ENCODE measurements at regions not wholly inside any gene's neighbourhood (a gene's known extent, or its start where the extent isn't known, plus 50 kb on each side); places are given as distances from the start of the nearest gene placed in this dataset.

DNA sequence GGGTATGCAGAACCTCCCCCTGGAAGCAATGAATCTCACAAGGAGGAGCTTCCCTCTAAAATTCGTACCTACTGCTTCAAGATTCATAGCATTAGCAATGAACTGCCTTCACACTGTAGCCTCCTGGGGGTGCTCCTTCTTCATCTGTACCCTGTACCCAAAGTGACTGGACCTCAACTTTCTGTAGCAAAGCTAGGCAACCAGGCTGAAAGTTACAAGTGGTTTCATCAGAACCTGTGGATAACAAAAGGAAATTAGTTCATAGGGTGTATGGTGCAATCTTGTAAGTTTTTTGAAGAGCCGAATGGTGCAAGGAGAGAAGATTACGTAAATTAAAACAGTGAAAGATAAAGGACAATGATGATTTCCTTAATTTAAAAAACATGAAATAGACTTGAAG lies 1541.7 kb upstream of the FLRT2 start:
- Histone ChIP-seq H3K79me2 (ENCODE audit: insufficient read depth, low read length) (no peaks in the 10 kb centered on the region), H4K20me1 (ENCODE audit: insufficient read depth, low read length) (no peaks in the 10 kb centered on the region), H3K27me3 (ENCODE audit: insufficient read depth, low read length) (no peaks in the 10 kb centered on the region), H3K9ac (ENCODE audit: low read length) (no peak overlapping the region), H3K27ac (ENCODE audit: low read depth, low read length, poor library complexity, severe bottlenecking) (no peak overlapping the region), H3K4me2 (ENCODE audit: low read length) (no peak overlapping the region), H2AFZ (ENCODE audit: low read length) (no peak overlapping the region), H3K4me1 (ENCODE audit: insufficient read depth, low read length, severe bottlenecking) (no peaks in the 10 kb centered on the region), H3K36me3 (ENCODE audit: insufficient read depth, low read length) (no peaks in the 10 kb centered on the region), H3F3A (ENCODE audit: insufficient read depth, low read length) (no peaks in the 10 kb centered on the region), H3K4me3 (ENCODE audit: low read depth, low read length, poor library complexity, severe bottlenecking) (no peak overlapping the region), H3K9me3 (ENCODE audit: low read length) (no peaks in the 10 kb centered on the region), H3K9me2 (ENCODE audit: low read depth, low read length) (no peaks in the 10 kb centered on the region)
- no peak for TF ChIP-seq EZH2 (IDR thresholded peaks at IDR 0.05; ENCODE audit: borderline replicate concordance, low read length)

DNA sequence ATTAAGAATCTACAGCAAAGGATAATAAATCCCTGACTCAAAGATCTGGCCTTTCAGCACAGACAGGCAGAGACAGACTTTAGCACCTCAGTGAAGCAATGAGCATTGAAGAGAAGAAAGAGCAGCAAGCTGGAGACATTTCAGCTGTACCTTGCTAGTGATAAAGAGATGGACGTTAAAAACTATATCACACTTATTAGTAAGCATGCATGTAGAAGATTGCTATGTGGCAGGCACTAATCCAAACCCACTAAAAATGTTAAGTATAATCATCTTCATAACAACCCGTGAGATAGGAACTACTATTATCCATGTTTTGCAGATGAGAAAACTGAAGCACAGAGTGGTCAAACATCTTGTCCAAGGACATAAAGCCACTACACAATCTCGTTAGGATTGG lies 1538.3 kb upstream of the FLRT2 start:
- H3K4me2 ChIP-seq (ENCODE audit: low read length) = no peak overlapping the region
- H3K4me3 ChIP-seq (ENCODE audit: low read depth, low read length, poor library complexity, severe bottlenecking) = no peak overlapping the region
- no peaks in the 10 kb centered on the region for H3K79me2 ChIP-seq (ENCODE audit: insufficient read depth, low read length)
- H3K9ac ChIP-seq (ENCODE audit: low read length) = no peak overlapping the region
- H3K27ac ChIP-seq (ENCODE audit: low read depth, low read length, poor library complexity, severe bottlenecking) = no peak overlapping the region
- H3K4me1 ChIP-seq (ENCODE audit: insufficient read depth, low read length, severe bottlenecking) = no peaks in the 10 kb centered on the region
- no peaks in the 10 kb centered on the region for H3K36me3 ChIP-seq (ENCODE audit: insufficient read depth, low read length)
- no peaks in the 10 kb centered on the region for H4K20me1 ChIP-seq (ENCODE audit: insufficient read depth, low read length)
- no peak overlapping the region for H2AFZ ChIP-seq (ENCODE audit: low read length)
- H3K27me3 ChIP-seq (ENCODE audit: insufficient read depth, low read length) = no peaks in the 10 kb centered on the region
- H3K9me3 ChIP-seq (ENCODE audit: low read length) = no peaks in the 10 kb centered on the region
- no peaks in the 10 kb centered on the region for H3K9me2 ChIP-seq (ENCODE audit: low read depth, low read length)
- TF ChIP-seq CTCF (IDR thresholded peaks at IDR 0.05; ENCODE audit: low read length) (no peak), EZH2 (IDR thresholded peaks at IDR 0.05; ENCODE audit: borderline replicate concordance, low read length) (no peak)
- no peaks in the 10 kb centered on the region for H3F3A ChIP-seq (ENCODE audit: insufficient read depth, low read length)

DNA sequence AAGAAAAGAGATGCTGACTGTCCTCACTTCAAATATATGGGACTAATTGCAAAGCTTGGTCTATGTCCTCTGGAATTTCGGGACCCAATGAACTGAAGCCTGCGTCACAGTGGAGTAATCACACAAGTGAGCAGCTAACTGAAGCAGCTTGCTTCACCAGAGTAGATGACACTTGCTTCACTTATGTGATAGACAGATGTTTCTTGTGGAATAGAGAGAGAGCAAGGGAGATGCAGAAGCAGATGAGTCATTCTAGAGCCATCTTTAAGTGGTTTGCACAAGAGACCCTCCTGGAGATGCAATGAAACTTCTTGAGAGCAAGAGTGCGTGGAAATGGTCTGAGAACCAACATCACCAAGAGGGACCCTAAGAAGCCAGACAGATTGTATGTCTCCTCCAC lies 1537.1 kb upstream of the FLRT2 start:
- no peaks in the 10 kb centered on the region for H4K20me1 ChIP-seq (ENCODE audit: insufficient read depth, low read length)
- H3K4me3 ChIP-seq (ENCODE audit: low read depth, low read length, poor library complexity, severe bottlenecking) = no peak overlapping the region
- no peak overlapping the region for H3K4me2 ChIP-seq (ENCODE audit: low read length)
- H3K36me3 ChIP-seq (ENCODE audit: insufficient read depth, low read length) = no peaks in the 10 kb centered on the region
- TF ChIP-seq EZH2 (IDR thresholded peaks at IDR 0.05; ENCODE audit: borderline replicate concordance, low read length) (no peak), CTCF (IDR thresholded peaks at IDR 0.05; ENCODE audit: low read length) (no peak)
- no peaks in the 10 kb centered on the region for H3K9me2 ChIP-seq (ENCODE audit: low read depth, low read length)
- H3K79me2 ChIP-seq (ENCODE audit: insufficient read depth, low read length) = no peaks in the 10 kb centered on the region
- no peaks in the 10 kb centered on the region for H3K27me3 ChIP-seq (ENCODE audit: insufficient read depth, low read length)
- no peaks in the 10 kb centered on the region for H3K9me3 ChIP-seq (ENCODE audit: low read length)
- H3K27ac ChIP-seq (ENCODE audit: low read depth, low read length, poor library complexity, severe bottlenecking) = no peak overlapping the region
- no peaks in the 10 kb centered on the region for H3F3A ChIP-seq (ENCODE audit: insufficient read depth, low read length)
- H3K4me1 ChIP-seq (ENCODE audit: insufficient read depth, low read length, severe bottlenecking) = no peaks in the 10 kb centered on the region
- no peak overlapping the region for H3K9ac ChIP-seq (ENCODE audit: low read length)
- no peak overlapping the region for H2AFZ ChIP-seq (ENCODE audit: low read length)

DNA sequence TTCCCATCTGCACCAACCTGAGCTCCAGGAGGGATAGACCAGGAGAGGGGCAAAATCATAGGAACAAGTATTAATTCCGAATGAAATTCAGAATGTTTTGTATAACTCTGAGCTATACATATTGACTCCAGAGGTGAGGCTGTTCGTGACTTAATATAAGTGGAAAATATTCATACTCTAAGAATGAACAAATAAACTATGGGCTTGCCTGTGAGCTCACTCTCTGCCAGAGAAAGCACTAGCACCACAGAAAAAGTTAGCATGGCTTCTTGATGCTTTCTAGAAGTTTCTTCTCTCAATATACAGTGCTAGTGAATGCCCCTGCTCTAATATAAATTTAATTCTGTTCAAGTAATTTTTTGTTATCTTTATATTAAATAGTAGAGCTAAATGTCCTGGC lies 1536.4 kb upstream of the FLRT2 start:
- Histone ChIP-seq H4K20me1 (ENCODE audit: insufficient read depth, low read length) (no peaks in the 10 kb centered on the region), H3K9ac (ENCODE audit: low read length) (no peak overlapping the region), H3K9me2 (ENCODE audit: low read depth, low read length) (no peaks in the 10 kb centered on the region), H3K27me3 (ENCODE audit: insufficient read depth, low read length) (no peaks in the 10 kb centered on the region), H3K36me3 (ENCODE audit: insufficient read depth, low read length) (no peaks in the 10 kb centered on the region), H3K4me2 (ENCODE audit: low read length) (no peak overlapping the region), H3K27ac (ENCODE audit: low read depth, low read length, poor library complexity, severe bottlenecking) (no peak overlapping the region), H3K79me2 (ENCODE audit: insufficient read depth, low read length) (no peaks in the 10 kb centered on the region), H3K9me3 (ENCODE audit: low read length) (no peaks in the 10 kb centered on the region), H3F3A (ENCODE audit: insufficient read depth, low read length) (no peaks in the 10 kb centered on the region), H3K4me1 (ENCODE audit: insufficient read depth, low read length, severe bottlenecking) (no peaks in the 10 kb centered on the region), H3K4me3 (ENCODE audit: low read depth, low read length, poor library complexity, severe bottlenecking) (no peak overlapping the region), H2AFZ (ENCODE audit: low read length) (no peak overlapping the region)
- TF ChIP-seq CTCF (IDR thresholded peaks at IDR 0.05; ENCODE audit: low read length) (no peak), EZH2 (IDR thresholded peaks at IDR 0.05; ENCODE audit: borderline replicate concordance, low read length) (no peak)
